Upper lobe of right lung (tissue), 1 donor: ENCODE measurements at regions not wholly inside any gene's neighbourhood (a gene's known extent, or its start where the extent isn't known, plus 50 kb on each side); places are given as distances from the start of the nearest gene placed in this dataset.
"Not testable (repeated sequence)": the region's sequence is repeated elsewhere in the genome, so short reads cannot be mapped to it uniquely, and the experiment has no call there.

ENCODE experiments used
- ATAC-seq: fragments of 200-7000 bp; cut with Tn5 transposase; one replicate; pipeline ENCODE4 v1.9.1; 2020; ENCODE audit warnings: mild to moderate bottlenecking, moderate library complexity
- DNase-seq: peaks from one replicate; pipeline ENCODE4 v3.0.0-alpha.2; 2020
- H3K27ac ChIP-seq: fragments of 200-600 bp; one replicate; pipeline ENCODE4 v1.8.0; 2022
- H3K27me3 ChIP-seq: fragments of 200-600 bp; one replicate; pipeline ENCODE4 v1.8.0; 2022; ENCODE audit warnings: mild to moderate bottlenecking
- H3K36me3 ChIP-seq: fragments of 200-600 bp; one replicate; pipeline ENCODE4 v1.8.0; 2022
- H3K4me1 ChIP-seq: fragments of 200-600 bp; one replicate; pipeline ENCODE4 v1.8.0; 2022
- H3K4me3 ChIP-seq: fragments of 200-600 bp; one replicate; pipeline ENCODE4 v1.8.0; 2022; ENCODE audit warnings: mild to moderate bottlenecking
- H3K9me3 ChIP-seq: fragments of 200-600 bp; one replicate; pipeline ENCODE4 v1.8.0; 2022
- intact Hi-C: fragments of 100-400 bp; cut with DNase I; formaldehyde crosslinking; loops from one replicate; pipeline ENCODE4 v1.11.0; 2022
- TF ChIP-seq, protein P1 (sequence below): fragments of 200-600 bp; IDR thresholded peaks from one replicate; pipeline ENCODE4 v1.8.0; 2022; ENCODE audit warnings: antibody characterized with exemption
- donor health status: DM: no; HTN: yes; CAD: no; lungs with severe emphysema.

DNA sequence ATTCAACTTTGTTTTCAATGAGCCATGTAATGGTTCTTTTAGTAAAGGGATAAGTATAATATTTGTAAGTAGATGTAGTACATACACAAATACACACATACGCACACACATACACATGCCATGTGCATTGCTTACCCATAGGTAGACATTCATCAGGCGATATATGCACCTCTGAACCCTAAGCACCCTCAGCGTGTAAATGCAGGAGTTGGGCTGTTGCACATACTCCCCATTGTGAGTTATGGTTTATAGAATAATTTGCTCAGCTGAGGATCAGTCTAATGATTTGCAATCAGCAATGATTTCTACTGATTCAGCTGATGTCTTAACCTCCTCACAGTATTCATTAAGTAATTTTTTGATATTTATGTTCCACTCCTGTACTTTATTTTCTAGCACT is 217.6 kb upstream of the ETAA1 start:
- no peak overlapping the region for H3K27ac ChIP-seq
- H3K9me3 ChIP-seq: no peaks in the 10 kb centered on the region
- no peaks in the 10 kb centered on the region for H3K36me3 ChIP-seq
- TF ChIP-seq, protein P1, sequence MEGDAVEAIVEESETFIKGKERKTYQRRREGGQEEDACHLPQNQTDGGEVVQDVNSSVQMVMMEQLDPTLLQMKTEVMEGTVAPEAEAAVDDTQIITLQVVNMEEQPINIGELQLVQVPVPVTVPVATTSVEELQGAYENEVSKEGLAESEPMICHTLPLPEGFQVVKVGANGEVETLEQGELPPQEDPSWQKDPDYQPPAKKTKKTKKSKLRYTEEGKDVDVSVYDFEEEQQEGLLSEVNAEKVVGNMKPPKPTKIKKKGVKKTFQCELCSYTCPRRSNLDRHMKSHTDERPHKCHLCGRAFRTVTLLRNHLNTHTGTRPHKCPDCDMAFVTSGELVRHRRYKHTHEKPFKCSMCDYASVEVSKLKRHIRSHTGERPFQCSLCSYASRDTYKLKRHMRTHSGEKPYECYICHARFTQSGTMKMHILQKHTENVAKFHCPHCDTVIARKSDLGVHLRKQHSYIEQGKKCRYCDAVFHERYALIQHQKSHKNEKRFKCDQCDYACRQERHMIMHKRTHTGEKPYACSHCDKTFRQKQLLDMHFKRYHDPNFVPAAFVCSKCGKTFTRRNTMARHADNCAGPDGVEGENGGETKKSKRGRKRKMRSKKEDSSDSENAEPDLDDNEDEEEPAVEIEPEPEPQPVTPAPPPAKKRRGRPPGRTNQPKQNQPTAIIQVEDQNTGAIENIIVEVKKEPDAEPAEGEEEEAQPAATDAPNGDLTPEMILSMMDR: no peak
- DNase-seq (no peak), ATAC-seq (no peak)
- no peak overlapping the region for H3K4me3 ChIP-seq
- no peaks in the 10 kb centered on the region for H3K4me1 ChIP-seq
- intact Hi-C loops: no loop called here
- no peaks in the 10 kb centered on the region for H3K27me3 ChIP-seq

DNA sequence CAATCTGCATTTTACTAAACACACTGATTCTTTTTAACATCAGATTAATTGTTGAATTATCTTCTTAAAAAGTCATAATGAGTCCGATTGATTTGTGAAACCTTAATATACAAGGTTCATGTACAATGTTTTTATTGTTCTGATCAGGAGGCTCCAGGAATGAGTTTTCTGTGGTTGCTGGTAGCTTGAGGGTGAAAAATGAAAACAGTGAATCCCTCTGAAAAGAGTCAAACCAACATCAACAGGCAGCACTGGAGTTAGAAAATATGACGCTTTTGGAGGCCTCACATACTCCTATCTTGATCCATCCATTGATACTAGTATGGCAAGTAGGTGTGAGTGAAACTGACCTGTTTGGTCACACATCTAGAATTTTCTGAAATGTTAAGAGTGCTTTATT is 216.3 kb upstream of the ETAA1 start:
- H3K36me3 ChIP-seq: no peaks in the 10 kb centered on the region
- ATAC-seq: no peak
- intact Hi-C loops: no loop called here
- no peaks in the 10 kb centered on the region for H3K9me3 ChIP-seq
- H3K4me1 ChIP-seq: no peaks in the 10 kb centered on the region
- no peak overlapping the region for H3K4me3 ChIP-seq
- TF ChIP-seq, protein P1: no peak
- H3K27me3 ChIP-seq: no peaks in the 10 kb centered on the region
- H3K27ac ChIP-seq: no peak overlapping the region
- DNase-seq: no peak

DNA sequence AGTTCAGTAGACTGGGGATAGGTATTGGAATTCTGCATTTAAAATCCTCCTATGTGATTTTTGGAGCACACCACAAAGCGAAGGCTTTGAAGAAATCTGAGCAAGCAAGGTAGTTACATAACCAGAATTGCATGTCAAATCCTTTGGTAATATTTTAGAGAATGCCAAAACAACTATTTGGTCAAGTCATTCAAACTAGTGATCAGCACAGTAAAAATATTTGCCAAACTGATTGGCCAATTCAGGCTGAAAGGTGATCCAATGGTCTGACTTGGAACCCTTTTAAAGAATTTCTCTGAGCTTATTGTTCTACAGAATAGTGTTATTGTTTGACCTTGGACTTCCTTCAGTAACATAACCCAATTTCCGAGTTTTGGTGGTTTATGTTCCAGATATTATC is 214.2 kb upstream of the ETAA1 start:
- no peaks in the 10 kb centered on the region for H3K27me3 ChIP-seq
- TF ChIP-seq, protein P1: no peak
- H3K9me3 ChIP-seq: no peaks in the 10 kb centered on the region
- DNase-seq: no peak
- H3K36me3 ChIP-seq: no peaks in the 10 kb centered on the region
- intact Hi-C loops: no loop called here
- no peak for ATAC-seq
- no peak overlapping the region for H3K4me3 ChIP-seq
- no peak overlapping the region for H3K27ac ChIP-seq
- H3K4me1 ChIP-seq: no peaks in the 10 kb centered on the region

DNA sequence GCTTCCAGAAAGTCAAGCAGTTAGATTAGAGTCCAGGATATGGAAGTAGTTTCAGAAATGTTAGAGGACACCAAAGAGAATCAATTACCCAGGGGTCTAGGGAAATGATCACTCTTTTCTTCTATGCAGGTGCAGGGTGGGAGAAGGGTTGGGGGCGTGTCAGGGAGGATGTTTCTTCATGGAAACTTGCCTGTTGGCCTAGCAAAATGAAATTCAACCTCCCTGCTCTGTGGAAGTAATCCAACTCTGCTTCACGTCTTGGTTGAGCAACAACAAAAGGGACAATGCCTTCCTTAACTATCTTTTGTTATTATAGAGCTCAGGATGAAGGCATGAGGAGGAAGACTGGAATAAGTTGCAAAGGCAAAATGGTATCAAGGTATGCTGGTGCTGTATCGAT is 210.8 kb upstream of the ETAA1 start:
- Histone ChIP-seq H3K4me1 (no peaks in the 10 kb centered on the region), H3K9me3 (no peaks in the 10 kb centered on the region), H3K27ac (no peak overlapping the region), H3K27me3 (no peaks in the 10 kb centered on the region), H3K36me3 (no peaks in the 10 kb centered on the region), H3K4me3 (no peak overlapping the region)
- intact Hi-C loops: no loop called here
- no peak for DNase-seq
- TF ChIP-seq, protein P1: no peak
- no peak for ATAC-seq

DNA sequence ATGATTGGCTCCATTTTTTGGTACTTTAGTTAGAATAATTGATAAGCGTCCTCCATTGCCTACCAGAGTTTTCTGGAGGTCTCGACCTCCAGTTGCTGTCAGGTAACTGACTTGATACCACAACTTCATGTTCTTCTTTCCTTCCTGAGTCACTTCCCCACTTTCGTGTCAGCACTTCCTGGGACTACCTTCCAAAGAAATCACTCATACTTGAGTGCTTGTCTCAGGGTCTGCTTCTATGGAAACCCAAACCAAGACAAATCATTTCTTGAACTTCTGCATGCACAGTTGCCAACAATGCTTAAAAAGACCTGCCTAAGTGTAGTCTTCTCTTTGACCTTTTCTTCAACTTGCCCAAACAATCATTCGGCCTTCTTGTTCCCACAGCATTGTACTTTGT is 210.3 kb upstream of the ETAA1 start:
- intact Hi-C loops: no loop called here
- Histone ChIP-seq H3K4me1 (no peaks in the 10 kb centered on the region), H3K9me3 (no peaks in the 10 kb centered on the region), H3K27ac (no peak overlapping the region), H3K4me3 (no peak overlapping the region), H3K27me3 (no peaks in the 10 kb centered on the region), H3K36me3 (no peaks in the 10 kb centered on the region)
- no peak for ATAC-seq
- TF ChIP-seq, protein P1: no peak
- DNase-seq: no peak

DNA sequence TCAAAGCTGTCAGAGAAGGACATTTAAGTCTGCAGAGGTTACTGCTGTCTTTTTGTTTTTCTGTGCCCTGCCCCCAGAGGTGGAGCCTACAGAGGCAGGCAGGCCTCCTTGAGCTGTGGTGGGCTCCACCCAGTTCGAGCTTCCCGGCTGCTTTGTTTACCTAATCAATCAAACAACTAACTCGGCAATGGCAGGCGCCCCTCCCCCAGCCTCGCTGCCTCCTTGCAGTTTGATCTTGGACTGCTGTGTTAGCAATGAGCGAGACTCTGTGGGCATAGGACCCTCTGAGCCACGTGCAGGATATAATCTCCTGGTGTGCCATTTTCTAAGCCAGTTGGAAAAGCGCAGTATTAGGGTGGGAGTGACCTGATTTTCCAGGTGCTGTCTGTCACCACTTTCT is 201.8 kb upstream of the ETAA1 start:
- DNase-seq: not testable (repeated sequence)

More for the DNA sequence above, 201.8 kb upstream of the ETAA1 start:
- intact Hi-C loops, ATAC-seq, H3K9me3 ChIP-seq, H3K4me1 ChIP-seq, H3K27me3 ChIP-seq, H3K27ac ChIP-seq, H3K4me3 ChIP-seq, H3K36me3 ChIP-seq: not testable (repeated sequence)
